Loucy (cell line): ENCODE measurements at regions not wholly inside any gene's neighbourhood (a gene's known extent, or its start where the extent isn't known, plus 50 kb on each side); places are given as distances from the start of the nearest gene placed in this dataset.

Experiments
- H2AFZ ChIP-seq: fragments of 200-600 bp; sonication (generic); 2 replicates; pipeline ENCODE4 v1.6.0; 2016; ENCODE audit warnings: antibody characterized with exemption, mild to moderate bottlenecking, low read length, moderate library complexity
- H3F3A ChIP-seq: fragments of 200-600 bp; 2 replicates; pipeline ENCODE4 v1.6.0; 2016; ENCODE audit warnings: antibody characterized with exemption, low read depth, mild to moderate bottlenecking
- H3K27me3 ChIP-seq: fragments of 200-600 bp; sonication (generic); 2 replicates; pipeline ENCODE4 v1.6.1; 2014; ENCODE audit warnings: low read length, mild to moderate bottlenecking; ENCODE audit not compliant: insufficient read depth, poor library complexity, severe bottlenecking
- H3K36me3 ChIP-seq: fragments of 200-600 bp; sonication (generic); 2 replicates; pipeline ENCODE4 v1.6.1; 2016; ENCODE audit warnings: low read length; ENCODE audit not compliant: insufficient read depth
- H3K4me1 ChIP-seq: fragments of 200-600 bp; sonication (generic); 2 replicates; pipeline ENCODE4 v1.5.1; 2014; ENCODE audit warnings: low read length, mild to moderate bottlenecking; ENCODE audit not compliant: insufficient read depth, poor library complexity, severe bottlenecking
- H3K4me2 ChIP-seq: fragments of 200-600 bp; sonication (generic); 2 replicates; pipeline ENCODE4 v1.6.0; 2014; ENCODE audit warnings: antibody characterized with exemption, low read length, low read depth, mild to moderate bottlenecking; ENCODE audit not compliant: poor library complexity, severe bottlenecking
- H3K4me3 ChIP-seq: fragments of 200-600 bp; sonication (generic); 2 replicates; pipeline ENCODE4 v1.5.1; 2014; ENCODE audit warnings: low read length, mild to moderate bottlenecking, mixed read lengths; ENCODE audit not compliant: poor library complexity, severe bottlenecking
- H3K79me2 ChIP-seq: fragments of 200-600 bp; sonication (generic); 2 replicates; pipeline ENCODE4 v1.6.1; 2014; ENCODE audit warnings: low read length; ENCODE audit not compliant: insufficient read depth
- H3K9ac ChIP-seq: fragments of 200-600 bp; sonication (generic); 2 replicates; pipeline ENCODE4 v1.6.0; 2014; ENCODE audit warnings: mild to moderate bottlenecking, low read depth, low read length, moderate library complexity; ENCODE audit not compliant: poor library complexity, severe bottlenecking
- H3K9me2 ChIP-seq: fragments of 200-600 bp; sonication (generic); replicated peaks from 2 replicates; pipeline ENCODE4 v1.6.1; 2016; ENCODE audit warnings: low read depth, low read length, mixed read lengths
- H3K9me3 ChIP-seq: fragments of 200-600 bp; sonication (generic); 2 replicates; pipeline ENCODE4 v1.6.1; 2014; ENCODE audit warnings: mild to moderate bottlenecking, antibody characterized with exemption, low read length, low read depth; ENCODE audit not compliant: insufficient read depth
- H4K20me1 ChIP-seq: fragments of 200-600 bp; sonication (generic); 2 replicates; pipeline ENCODE4 v1.6.0; 2014; ENCODE audit warnings: antibody characterized with exemption, low read length, mild to moderate bottlenecking; ENCODE audit not compliant: insufficient read depth, poor library complexity, severe bottlenecking
- EZH2phosphoT487 ChIP-seq: fragments of 200-600 bp; IDR thresholded peaks from 2 replicates; pipeline ENCODE4 v1.6.1; 2018; ENCODE audit warnings: antibody characterized with exemption, mild to moderate bottlenecking, moderate library complexity, borderline replicate concordance
- TF ChIP-seq, protein P1 (sequence below): fragments of 200-600 bp; sonication (generic); conservative IDR thresholded peaks from 2 replicates; pipeline ENCODE4 v1.5.1; 2014; ENCODE audit warnings: mild to moderate bottlenecking, antibody characterized with exemption, low read length

DNA sequence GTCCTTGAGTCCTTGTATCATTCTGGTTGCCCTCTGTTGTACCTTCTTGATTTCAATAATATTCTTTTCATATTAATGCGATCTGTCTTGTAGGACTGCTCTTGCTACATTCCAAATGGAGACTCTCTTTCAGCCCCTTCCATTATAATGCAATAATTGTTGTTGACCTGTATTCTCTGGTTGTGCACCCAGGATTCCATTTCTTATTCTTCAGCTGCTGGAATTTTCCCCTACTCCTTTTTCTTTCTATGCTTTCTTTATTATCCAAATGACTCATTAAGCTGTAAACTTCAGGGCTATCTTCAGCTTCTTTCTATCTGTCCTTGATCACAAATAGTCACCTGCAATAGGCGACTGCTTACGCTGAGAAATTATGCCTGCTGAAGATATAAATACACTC, 321.5 kb downstream of the SATB1 start:
- Histone ChIP-seq H3K4me2 (no peak overlapping the region), H3K9me3 (no peaks in the 10 kb centered on the region; the same call in 1 of the 2 replicates), H3K9me2 (no peaks in the 10 kb centered on the region), H3K9ac (no peak overlapping the region), H3K4me3 (no peak overlapping the region), H3F3A (no peaks in the 10 kb centered on the region), H3K27me3 (no peaks in the 10 kb centered on the region), H3K36me3 (no peaks in the 10 kb centered on the region), H3K4me1 (peaks cover 29% of the 10 kb centered on the region), H2AFZ (no peak overlapping the region), H3K79me2 (no peaks in the 10 kb centered on the region), H4K20me1 (no peaks in the 10 kb centered on the region)
- TF ChIP-seq EZH2phosphoT487: no peak
- TF ChIP-seq, protein P1, sequence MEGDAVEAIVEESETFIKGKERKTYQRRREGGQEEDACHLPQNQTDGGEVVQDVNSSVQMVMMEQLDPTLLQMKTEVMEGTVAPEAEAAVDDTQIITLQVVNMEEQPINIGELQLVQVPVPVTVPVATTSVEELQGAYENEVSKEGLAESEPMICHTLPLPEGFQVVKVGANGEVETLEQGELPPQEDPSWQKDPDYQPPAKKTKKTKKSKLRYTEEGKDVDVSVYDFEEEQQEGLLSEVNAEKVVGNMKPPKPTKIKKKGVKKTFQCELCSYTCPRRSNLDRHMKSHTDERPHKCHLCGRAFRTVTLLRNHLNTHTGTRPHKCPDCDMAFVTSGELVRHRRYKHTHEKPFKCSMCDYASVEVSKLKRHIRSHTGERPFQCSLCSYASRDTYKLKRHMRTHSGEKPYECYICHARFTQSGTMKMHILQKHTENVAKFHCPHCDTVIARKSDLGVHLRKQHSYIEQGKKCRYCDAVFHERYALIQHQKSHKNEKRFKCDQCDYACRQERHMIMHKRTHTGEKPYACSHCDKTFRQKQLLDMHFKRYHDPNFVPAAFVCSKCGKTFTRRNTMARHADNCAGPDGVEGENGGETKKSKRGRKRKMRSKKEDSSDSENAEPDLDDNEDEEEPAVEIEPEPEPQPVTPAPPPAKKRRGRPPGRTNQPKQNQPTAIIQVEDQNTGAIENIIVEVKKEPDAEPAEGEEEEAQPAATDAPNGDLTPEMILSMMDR: no peak

DNA sequence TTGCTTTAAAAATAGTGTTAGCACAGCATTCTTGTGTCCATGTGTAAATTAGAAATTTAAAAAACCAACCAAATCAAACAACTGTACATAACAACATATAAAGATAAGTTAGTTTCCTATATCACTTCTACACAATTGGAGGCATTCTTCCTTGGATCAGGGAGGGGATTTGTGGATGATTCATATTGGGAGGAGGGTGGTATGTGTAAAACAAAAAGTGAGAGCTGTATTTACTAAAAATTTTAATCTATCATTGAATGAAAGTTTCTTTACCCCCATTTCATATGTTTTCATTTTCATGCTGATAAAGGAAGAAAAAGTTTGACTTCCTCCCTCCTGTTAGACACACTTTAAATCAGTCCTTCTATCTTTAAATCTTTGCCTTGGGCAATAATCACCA, 325.0 kb downstream of the SATB1 start:
- Histone ChIP-seq H2AFZ (no peak overlapping the region), H3K9me2 (no peaks in the 10 kb centered on the region), H3K36me3 (peaks cover 8% of the 10 kb centered on the region; the same call in 1 of the 2 replicates), H3K4me1 (peaks cover 37% of the 10 kb centered on the region), H3K9me3 (peaks cover 13% of the 10 kb centered on the region), H4K20me1 (no peaks in the 10 kb centered on the region), H3K4me3 (no peak overlapping the region), H3K9ac (no peak overlapping the region), H3K27me3 (no peaks in the 10 kb centered on the region), H3F3A (no peaks in the 10 kb centered on the region), H3K4me2 (peak overlapping the region; percentile 0), H3K79me2 (no peaks in the 10 kb centered on the region)
- TF ChIP-seq, protein P1: no peak
- TF ChIP-seq EZH2phosphoT487: no peak

DNA sequence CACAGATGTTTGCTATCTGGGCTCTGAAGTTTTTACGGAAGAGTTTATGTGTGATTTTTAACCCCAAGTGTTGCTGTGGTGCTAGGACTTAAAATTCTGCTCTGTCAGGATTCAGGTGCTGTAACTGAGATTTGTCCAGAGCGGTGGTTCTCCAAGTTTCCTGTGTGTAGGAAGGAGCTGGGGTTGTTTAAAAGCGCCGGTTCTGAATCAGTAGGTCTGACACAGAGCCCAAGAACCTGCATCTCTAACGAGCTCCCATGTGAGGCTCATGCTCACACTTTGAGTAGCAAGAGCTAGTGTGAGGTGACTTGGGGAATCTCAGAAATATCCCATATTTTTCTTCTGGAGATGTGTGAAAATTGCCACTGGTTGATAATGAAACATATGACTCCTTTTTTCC, 325.5 kb downstream of the SATB1 start:
- H3K27me3 ChIP-seq: no peaks in the 10 kb centered on the region
- H3K9ac ChIP-seq: peak overlapping the region; percentile 35
- no peak overlapping the region for H2AFZ ChIP-seq
- H3K4me2 ChIP-seq: peak overlapping the region; percentile 22
- H3K36me3 ChIP-seq: peaks cover 8% of the 10 kb centered on the region; the same call in 1 of the 2 replicates
- no peaks in the 10 kb centered on the region for H3F3A ChIP-seq
- no peaks in the 10 kb centered on the region for H3K79me2 ChIP-seq
- TF ChIP-seq EZH2phosphoT487: no peak
- TF ChIP-seq, protein P1: no peak
- no peaks in the 10 kb centered on the region for H4K20me1 ChIP-seq
- no peaks in the 10 kb centered on the region for H3K9me2 ChIP-seq
- H3K4me1 ChIP-seq: peaks cover 37% of the 10 kb centered on the region
- H3K9me3 ChIP-seq: peaks cover 13% of the 10 kb centered on the region
- H3K4me3 ChIP-seq: no peak overlapping the region
